ENCODE measurements at regions not wholly inside any gene's neighbourhood (a gene's known extent, or its start where the extent isn't known, plus 50 kb on each side); places are given as distances from the start of the nearest gene placed in this dataset.

- no peak for DNase-seq
Observed at GRCh38 chr4:111814961-111815360, 330.3 kb upstream of the FAM241A start.

DNA sequence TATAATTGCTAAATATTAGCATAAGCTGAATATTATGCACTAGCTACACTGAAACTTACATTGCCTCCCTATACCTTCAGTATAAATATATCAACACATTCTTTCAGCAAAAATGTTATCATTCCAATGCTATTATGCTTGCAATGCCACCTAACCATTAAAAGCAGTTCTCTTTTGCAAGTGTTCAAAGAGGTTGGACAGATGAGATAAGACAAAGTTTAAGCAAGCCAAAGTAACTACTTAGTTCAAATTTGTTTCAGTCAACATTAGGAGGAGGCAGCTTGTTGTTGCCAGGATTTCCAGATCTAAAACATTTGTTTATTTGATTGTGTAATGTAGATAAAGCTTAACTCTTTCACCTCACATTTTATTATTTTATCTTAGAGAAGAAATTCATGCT, 323.9 kb upstream of the FAM241A start:
- DNase-seq, result no peak

DNA sequence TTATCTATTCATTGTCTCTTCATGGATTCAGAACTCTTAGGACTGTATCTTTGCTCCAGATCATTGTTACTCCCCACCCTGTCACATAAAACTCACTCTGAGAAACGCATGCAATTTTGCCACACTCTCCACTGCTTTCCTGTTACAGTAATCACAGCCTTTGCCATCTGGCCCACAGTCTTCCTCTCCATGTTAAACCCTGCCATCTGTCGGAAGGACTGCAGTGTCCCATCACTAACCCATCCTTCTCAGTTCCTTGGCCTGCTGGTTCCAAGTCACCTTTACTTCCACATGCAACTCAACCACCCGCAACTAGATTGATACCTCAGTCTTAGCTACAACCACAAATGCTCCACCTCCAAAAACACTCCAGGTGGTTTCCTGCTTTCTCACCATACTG, 308.7 kb upstream of the FAM241A start:
- DNase-seq, result no peak

DNA sequence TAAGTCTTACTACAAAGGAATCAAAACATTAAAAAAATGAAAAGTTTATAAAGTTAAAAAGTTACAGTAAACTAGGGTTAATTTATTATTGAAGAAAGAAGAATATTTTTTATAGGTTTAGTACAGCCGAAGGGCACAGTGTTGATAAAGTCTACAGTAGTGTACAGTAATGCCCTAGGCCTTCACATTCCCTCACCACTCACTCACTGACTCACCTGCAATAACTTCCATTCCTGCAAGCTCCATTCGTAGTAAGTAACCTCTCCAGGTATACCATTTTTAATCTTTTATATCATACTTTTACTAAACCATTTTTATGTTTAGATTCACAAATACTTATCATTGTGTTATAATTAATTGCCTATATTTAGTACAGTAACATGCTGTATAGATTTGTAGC, 307.5 kb upstream of the FAM241A start:
- no peak for DNase-seq

GRCh38 chr4:111838406-111838930, 306.8 kb upstream of the FAM241A start:
- DNase-seq, result no peak

DNA sequence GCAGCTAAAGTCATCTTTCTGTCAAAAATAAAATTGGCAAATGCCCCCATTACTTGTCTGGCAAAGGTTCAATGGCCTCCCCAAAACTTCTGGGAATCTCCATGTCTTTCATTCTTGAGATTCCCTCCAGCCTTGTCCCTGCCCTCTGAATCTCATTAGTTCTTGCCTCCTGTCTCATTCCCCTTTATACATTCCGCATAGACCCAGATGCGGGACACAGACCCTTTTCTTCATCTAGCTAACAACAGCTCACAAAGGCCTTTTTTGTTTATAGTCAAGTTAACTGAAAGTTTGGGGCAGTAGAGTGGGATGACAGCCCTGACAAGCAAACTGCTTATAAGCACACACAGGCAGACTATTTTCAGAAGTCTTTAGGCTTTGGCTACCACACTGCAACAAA, 306.1 kb upstream of the FAM241A start:
- no peak for DNase-seq

DNA sequence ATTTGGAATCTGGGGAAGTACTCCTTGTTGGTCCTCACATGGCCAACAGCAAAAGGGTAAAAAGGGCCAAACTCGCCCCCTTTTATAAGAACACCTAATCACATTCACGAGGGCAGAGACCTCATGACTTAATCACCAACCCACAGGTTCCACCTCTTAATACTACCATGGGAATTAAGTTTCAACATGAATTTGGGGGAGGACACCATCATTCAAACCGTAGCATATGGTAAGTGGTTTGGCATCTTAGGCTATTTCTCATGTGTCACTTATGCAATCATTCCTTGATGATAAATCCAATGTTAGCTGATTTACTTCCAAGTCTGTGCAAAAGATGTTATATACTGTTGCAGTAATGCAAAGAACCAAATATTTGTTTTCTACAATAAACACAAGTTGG, 302.9 kb upstream of the FAM241A start:
- no peak for DNase-seq

DNA sequence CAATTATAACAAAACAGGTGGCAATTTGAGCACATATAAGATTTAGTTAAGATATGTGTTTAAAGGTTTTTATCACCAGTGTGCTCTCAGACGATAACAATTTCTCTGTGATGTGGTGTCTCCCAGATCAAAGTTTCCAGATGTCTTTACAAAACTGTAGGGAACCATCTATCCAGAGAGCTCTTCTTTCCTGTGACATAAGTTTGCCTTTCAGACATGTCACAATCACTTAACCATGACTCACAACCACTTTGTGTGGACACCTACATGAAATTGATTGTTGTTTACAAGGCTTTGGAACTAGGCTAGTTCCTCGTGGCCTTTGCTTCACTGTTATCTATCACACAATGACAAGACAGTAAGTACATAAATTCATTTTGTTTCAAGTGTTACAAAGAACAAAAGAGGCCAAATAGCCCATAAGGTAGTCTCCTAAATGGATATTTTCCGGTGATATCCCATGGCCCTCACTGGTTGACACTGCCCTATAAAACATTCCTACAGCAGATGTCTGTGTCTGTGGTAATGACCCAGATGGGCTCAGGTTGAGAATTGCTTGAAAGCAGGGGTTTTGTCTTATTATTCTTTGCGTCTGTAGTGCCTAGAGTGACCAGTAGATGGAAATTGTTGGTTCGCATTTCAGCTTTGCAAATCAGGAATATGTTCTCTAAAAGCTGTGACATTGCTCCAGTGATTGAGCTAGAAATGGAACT, 297.8 kb upstream of the FAM241A start:
- DNase-seq, result no peak

- DNase-seq, result no peak
Observed at GRCh38 chr4:111849746-111850284, 295.4 kb upstream of the FAM241A start.

GRCh38 chr4:111854494-111855087, 290.7 kb upstream of the FAM241A start:
- peak; percentile 0 to 9 for DNase-seq

DNA sequence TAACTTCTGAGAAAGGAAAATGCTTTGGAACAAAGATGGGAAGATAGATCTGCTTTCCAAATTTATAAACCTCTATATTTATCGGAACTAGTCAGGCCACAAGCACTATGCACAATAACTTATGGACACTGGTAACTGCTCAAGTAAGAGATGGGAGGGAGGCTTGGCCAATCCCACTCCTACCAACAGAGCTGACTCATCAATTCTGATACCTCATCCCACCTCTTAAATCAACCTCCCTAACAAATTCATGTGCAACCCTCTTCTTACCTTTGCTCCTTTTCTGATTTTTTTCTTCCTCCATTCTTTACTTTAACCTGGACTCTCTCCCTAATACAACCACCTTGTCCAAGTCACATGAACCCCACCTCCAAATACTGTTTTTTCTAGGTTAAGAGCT, 289.9 kb upstream of the FAM241A start:
- no peak for DNase-seq

- DNase-seq, result no peak
Observed at GRCh38 chr4:111864066-111864465, 281.2 kb upstream of the FAM241A start.

GRCh38 chr4:111869339-111869738, 275.9 kb upstream of the FAM241A start:
- no peak for DNase-seq

GRCh38 chr4:111871802-111872201, 273.5 kb upstream of the FAM241A start:
- no peak for DNase-seq

- no peak for DNase-seq
Observed at GRCh38 chr4:111873801-111874200, 271.5 kb upstream of the FAM241A start.

DNA sequence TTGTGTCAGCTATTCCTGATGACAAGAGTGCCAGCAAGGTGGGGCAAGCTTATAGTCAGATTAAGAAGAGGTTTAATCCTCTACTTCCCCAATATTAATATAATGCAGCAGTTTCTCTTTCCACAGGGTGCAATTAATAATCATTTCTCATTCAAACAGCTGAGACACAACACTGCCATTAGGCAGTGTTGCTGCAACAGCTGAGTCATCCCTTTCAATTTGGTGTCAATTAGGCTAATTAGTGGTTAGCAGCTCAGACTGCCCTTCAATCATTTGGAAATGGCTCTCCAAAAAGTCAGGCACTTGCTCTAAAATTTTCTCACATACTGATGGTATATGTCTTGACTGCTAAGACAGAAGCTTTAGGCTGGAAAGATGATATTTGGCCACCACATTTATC, 265.7 kb upstream of the FAM241A start:
- DNase-seq, result no peak

DNA sequence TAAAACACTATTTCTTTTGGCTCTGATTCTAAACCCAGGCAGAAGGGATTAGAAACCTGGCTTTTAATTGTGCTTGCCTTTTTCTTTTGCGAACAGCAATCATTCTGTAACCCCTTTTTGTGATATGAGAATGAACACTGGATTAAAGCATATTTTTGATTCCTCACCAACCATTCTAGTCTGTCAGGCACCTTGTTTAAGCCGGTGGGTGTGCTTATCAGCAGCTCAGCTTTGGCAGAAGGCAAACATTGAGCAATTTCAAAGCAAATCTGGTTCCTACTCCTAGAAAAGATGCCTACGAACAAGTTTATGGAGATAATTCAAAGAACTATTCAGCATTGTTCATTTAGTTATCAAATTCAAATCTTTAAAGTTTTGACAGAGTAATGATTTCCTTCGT, 265.1 kb upstream of the FAM241A start:
- no peak for DNase-seq

GRCh38 chr4:111883557-111883999, 261.7 kb upstream of the FAM241A start:
- peak in 1 of 2 experiments; percentile 15 for DNase-seq

DNA sequence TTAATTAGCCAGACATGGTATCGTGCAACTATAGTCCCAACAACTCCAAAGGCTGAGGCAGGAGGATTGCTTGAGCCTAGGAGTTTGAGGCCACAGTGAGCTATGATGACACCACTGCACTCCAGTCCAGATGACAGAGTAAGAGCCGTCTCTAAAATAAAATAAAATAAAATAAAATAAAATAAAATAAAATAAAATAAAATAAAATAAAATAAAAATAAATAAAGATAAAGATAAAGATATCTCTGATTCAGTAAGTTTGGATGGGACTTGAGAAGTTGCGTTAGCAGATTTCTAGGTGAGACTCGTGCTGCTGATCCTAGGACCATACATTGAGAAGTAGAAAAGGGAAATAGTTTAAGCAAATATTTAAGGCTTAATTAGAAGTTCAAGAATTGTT, 254.8 kb upstream of the FAM241A start:
- no peak for DNase-seq

DNA sequence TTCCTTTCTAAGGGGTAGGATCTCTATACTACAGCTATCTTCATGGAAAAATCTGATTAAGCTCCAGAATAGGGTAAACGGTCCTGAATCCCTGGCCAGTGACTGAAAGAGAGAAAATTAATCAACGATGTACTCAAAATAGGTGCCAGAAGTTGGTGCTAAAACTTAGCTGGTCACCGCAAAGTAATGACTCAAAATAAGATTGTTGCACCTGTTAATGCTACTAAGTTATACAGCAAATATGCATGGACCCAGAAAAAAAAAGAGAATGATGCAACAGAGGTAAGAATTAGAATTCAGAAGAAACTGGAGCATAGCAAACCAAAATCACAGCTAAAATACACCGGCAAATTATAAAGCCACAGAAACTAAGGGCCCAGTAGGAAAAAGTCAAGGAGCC, 239.7 kb upstream of the FAM241A start:
- no peak for DNase-seq

DNA sequence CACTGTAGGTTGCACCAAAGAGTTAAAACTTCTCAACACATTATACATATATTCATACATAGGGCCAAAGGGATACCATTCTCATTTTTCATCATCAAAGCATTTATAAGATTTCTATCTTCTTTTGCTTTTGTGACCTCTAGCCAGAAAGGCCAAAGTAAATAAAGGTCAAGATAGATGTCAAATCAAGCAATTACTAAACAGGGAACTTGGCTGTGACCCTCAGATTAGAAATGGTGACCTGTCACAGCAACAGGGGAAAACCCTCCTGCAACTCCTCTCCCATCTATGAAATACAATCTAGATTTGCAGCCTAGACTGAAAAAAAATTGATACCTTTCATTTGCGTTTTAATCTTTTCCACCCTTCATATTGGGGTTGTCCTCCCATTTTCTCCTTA, 225.6 kb upstream of the FAM241A start:
- DNase-seq, result no peak

GRCh38 chr4:111921714-111922113, 223.5 kb upstream of the FAM241A start:
- no peak for DNase-seq

DNA sequence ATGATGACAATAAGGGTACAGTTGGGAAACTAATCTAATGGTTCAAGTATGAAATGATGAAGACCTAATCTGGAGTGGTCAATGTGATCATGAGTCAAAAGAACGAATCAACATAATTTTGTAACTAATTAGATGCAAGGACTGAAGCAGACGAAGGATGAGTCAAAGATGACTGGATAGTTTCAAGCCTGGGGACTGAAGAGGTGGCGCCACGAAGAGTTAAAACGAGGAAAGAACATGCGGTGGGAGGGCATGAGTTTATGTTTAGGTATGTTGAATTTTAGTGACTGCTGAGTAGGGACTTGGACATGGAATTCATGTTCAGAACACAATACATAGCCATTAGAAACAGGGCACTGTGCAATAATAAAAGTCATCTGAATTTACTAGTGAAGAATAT, 221.5 kb upstream of the FAM241A start:
- DNase-seq, result no peak

DNA sequence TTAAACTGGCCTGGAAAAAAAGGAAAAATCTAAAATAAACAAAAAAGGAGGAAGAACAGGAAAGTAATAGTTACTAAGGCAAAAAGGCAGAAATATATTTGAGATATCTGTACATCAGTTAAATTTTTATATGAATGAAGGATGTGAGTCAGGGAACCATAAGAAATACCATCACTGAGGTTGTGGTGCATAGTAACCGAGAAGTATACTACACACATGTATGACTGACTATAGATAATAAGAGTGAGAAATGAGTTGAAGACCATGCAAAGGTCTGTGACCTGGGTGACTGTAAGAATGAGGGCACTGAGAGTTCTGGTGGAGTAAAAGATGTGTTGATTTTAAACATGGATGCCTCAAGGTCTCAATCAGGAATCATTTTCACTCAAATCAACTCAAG, 220.6 kb upstream of the FAM241A start:
- no peak for DNase-seq
